Esophagus mucosa (tissue), 1 donor: ENCODE measurements at regions not wholly inside any gene's neighbourhood (a gene's known extent, or its start where the extent isn't known, plus 50 kb on each side); places are given as distances from the start of the nearest gene placed in this dataset.

ENCODE experiments used
- ATAC-seq: fragments of 200-7000 bp; cut with Tn5 transposase; one replicate; pipeline ENCODE4 v1.9.1; 2020
- donor health status: DM: yes; HTN: yes; CAD: no.

DNA sequence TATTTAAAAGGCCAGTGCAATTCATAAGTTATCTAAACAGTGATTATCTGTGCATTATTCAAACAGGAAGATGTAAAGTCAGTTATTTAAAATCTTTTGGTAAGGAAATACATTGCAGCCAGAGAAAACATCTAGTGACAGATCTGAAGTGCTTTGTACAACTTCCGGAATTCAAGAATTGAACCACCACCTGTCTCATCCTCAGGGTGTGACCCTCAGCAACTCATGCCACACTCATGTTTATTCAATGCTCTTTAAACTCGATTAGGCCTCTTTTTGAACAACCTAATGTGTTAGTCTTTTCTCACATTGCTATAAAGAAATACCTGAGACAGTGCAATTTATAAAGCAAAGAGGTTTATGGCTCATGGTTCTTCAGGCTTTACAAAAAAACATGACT lies 62.6 kb upstream of the GGTLC1 start:
- no peak for ATAC-seq

- ATAC-seq: no peak
Observed at GRCh38 chr20:24050119-24050518, 61.5 kb upstream of the GGTLC1 start.

DNA sequence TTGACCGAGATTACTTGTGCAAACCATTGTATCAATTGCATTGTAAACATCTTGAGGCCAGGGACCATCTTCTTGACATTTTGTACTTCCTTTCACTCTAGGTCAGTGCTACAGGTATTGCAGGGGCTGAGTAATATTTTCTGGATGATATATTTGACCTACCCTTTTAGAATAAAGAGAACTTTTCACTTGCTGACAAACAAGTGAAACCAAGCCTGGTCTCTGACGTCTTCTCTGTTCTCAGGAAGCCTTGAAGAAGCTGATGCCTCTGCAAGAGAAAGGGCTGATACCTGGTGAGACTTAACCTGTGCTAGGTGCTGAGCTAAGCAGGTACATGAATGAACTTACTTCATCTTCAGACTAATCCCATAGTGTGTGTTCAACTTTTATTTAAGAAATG lies 60.5 kb upstream of the GGTLC1 start:
- no peak for ATAC-seq

GRCh38 chr20:24048024-24048611 lies 59.5 kb upstream of the GGTLC1 start:
- ATAC-seq: no peak

DNA sequence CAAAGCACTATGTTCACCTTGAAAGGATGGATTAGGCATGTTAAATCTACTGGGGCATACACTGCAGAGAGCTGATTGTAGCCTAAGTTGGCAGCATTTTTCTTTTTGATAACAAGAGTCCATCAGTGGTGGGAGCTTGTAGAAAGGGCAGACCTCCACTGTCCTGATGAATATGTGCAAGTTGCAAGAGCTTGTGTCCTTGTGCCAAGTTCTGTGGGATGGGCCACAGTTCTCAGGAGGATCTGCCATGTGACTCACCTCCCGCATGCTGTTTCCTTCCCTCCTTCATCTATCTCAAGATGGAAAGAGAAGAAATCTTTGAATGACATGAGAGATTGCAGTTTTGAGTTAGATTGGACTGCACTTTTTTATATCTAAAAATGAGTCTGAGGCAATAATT lies 58.3 kb upstream of the GGTLC1 start:
- no peak for ATAC-seq

DNA sequence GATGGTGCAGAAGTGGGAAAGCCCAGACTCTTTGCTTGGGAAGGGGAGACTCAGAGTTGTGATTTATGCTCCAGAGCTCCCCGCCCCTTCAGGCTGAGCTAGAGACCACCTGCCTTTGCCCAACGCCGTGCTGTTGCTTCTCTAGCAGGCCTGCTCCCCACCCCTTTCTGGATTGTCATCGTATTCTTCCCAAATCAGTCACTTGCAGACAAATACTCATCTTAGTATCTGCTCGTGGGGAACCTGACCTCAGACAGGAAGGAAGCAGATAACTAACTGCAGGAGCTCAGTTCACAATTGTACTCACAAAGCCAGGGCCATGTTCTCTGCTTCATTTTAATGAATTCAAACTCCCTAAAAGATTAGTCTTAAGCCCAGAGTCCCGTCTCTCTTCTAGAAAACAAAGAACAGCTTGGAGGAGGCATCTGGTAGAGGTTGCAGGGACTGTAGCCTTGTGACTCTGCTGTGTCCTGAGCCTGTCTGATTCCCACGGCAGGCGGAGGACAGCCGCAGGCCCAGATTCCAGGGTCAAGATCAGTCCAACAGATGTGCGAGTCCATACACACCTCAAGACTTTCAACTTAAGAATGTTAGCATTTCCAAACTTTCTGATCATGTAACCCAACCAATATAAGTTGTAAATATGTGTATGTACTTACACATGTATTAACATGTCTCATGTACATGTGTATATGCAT lies 57.2 kb upstream of the GGTLC1 start:
- no peak for ATAC-seq

GRCh38 chr20:24043294-24043693 lies 54.7 kb upstream of the GGTLC1 start:
- no peak for ATAC-seq

- no peak for ATAC-seq
Observed at GRCh38 chr20:24042646-24043045, 54.1 kb upstream of the GGTLC1 start.

DNA sequence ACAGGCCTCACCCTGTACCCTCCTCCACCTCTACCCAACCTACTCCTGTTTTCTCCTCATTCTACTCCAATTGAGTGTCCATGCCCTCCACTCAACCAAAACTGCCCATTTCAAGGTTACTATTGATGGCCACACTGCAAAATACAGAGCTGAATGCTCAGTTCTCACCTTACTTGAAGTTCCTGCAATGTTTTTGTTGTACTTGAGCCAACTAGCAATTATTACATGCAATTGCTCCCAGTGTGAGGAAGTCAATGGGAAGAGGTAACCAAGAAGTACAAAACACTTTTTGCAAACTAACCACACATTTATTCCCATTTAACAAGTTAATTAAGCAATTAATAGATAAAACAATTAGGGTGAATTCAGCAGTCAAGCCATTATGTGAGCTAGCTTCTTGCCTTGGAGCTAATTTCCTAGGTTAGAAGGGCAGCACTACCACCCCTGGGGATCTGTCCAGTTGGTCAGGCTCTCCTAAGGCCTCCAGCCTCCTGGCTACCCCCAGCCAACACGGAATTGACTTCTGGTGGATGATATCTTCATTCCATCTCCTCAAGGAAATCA lies 52.4 kb upstream of the GGTLC1 start:
- no peak for ATAC-seq

- no peak for ATAC-seq
Observed at GRCh38 chr20:24039196-24039595, 50.6 kb upstream of the GGTLC1 start.
